ENCODE measurements at regions not wholly inside any gene's neighbourhood (a gene's known extent, or its start where the extent isn't known, plus 50 kb on each side); places are given as distances from the start of the nearest gene placed in this dataset.
"Not testable (repeated sequence)": the region's sequence is repeated elsewhere in the genome, so short reads cannot be mapped to it uniquely, and the experiment has no call there.

DNA sequence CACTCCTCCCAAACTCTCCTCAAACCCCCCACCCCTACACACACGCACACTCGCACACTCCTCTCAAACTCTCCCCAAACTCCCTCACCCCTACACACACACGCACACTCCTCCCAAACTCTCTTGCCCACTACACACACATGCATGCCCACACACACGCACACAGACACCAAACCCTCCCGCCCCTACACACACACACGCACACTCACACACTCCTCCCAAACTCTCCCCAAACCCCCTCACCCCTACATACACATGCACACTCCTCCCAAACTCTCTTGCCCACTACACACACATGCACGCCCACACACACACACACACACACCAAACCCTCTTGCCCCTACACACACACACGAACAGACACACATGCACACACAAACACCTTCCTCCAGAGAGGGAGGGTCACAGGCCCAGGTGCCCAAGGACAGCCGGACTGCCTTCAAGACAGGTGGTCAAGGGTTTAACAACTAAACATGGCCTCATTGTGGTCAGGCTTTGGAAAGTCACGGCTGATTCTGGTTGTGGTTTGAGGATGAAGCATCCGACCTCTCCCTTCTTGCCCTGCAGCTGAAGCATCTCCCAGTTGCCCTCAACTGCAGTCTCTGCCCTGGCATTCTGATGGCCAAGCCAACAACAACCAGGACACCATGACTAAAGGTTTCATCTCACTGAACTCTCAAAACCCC lies 72.3 kb upstream of the SNTG2 start:
- FAIRE-seq, result no peak
- no peak for DNase-seq (ENCODE audit: insufficient read length, low spot score)

DNA sequence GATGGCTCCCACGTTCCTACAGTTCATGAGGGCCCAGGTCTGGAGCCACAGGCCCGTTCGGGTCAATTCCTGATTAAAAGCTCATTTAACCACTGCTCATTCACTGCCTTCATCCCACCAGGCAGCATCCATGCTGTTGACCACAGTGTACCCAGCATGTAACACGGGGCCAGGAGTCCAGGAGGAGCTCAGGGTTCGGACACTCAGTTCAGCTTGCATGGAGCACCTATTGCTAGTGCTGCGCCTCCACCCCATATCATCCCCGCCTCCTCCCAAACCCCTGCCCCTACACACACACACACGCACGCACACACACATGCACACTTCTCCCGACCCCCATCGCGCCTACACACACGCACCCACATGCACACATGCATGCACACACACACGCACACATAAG lies 72.9 kb upstream of the SNTG2 start:
- FAIRE-seq, result no peak
- no peak for DNase-seq (ENCODE audit: insufficient read length, low spot score)

GRCh38 chr2:875687-876615 lies 74.7 kb upstream of the SNTG2 start:
- DNase-seq (ENCODE audit: insufficient read length, low spot score) (no peak), FAIRE-seq (no peak)

- DNase-seq (ENCODE audit: insufficient read length, low spot score) (no peak), FAIRE-seq (no peak)
These were observed 76.7 kb upstream of the SNTG2 start for GRCh38 chr2:873651-874580.

GRCh38 chr2:873027-873426 lies 77.6 kb upstream of the SNTG2 start:
- no peak for DNase-seq (ENCODE audit: insufficient read length, low spot score)
- FAIRE-seq, result no peak

DNA sequence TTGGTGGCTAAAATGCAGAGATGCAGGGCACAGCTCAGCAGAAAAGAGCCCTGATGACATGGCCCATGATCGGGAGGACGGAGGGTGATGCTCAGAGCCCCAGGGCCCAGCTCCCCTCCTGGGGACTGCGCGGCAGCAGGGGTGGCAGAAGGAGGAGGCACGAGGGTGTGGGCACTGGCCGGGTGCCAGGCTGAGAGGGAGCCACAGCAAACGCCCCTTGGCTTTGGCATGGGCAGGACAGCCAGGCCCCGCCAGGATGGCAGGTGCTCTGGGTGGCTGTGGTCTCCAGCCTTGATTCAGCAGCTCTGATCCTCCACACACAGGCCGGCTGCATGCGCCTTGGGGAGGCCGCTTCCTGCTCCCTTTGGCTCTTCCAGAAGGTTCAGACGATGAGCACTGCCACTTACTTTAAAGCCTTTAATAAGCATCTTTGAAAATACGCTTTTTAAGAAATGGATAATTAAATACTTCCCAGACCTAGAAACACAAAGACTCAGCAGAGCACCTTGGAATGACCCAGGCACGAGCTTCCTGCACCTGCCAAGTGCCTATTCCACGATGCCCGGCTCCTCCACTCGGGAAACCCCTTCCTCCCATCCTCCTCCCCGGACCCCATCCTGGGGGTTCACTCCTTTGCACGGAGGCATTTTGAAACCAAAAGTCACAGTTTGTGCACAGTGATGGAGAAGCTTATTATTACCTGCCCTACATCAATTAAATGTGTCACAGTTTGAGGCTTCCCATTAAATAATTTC lies 78.5 kb upstream of the SNTG2 start:
- DNase-seq (ENCODE audit: insufficient read length, low spot score), result no peak

GRCh38 chr2:871175-871727 lies 79.4 kb upstream of the SNTG2 start:
- DNase-seq (ENCODE audit: insufficient read length, low spot score) (no peak), FAIRE-seq (no peak)

More for the DNA sequence above, 78.5 kb upstream of the SNTG2 start:
- no peak for FAIRE-seq

DNA sequence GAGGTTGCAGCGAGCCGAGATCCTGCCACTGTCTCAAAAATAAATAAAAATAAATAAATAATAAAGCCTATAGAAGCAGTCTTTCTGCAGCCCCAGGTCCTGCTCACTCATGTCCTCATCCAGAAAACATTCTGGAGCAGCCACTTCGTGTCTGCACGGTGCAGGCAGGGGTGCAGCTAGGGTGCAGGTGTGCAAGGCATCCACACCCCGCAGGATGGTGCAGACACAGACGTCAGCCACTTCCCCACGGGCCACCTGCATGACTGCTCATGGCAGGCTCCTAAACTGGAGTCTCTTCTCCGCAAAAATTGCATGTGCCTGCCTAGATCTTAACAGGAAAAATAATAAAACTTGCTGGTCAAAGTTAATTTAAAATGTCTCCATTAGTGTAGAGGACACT lies 80.2 kb upstream of the SNTG2 start:
- FAIRE-seq, result no peak
- DNase-seq (ENCODE audit: insufficient read length, low spot score), result no peak

GRCh38 chr2:869894-870293 lies 80.8 kb upstream of the SNTG2 start:
- DNase-seq (ENCODE audit: insufficient read length, low spot score) (no peak), FAIRE-seq (no peak)

GRCh38 chr2:869357-869871 lies 81.2 kb upstream of the SNTG2 start:
- FAIRE-seq (no peak), DNase-seq (ENCODE audit: insufficient read length, low spot score) (no peak)

GRCh38 chr2:868857-869256 lies 81.8 kb upstream of the SNTG2 start:
- DNase-seq (ENCODE audit: insufficient read length, low spot score); FAIRE-seq: not testable (repeated sequence)

DNA sequence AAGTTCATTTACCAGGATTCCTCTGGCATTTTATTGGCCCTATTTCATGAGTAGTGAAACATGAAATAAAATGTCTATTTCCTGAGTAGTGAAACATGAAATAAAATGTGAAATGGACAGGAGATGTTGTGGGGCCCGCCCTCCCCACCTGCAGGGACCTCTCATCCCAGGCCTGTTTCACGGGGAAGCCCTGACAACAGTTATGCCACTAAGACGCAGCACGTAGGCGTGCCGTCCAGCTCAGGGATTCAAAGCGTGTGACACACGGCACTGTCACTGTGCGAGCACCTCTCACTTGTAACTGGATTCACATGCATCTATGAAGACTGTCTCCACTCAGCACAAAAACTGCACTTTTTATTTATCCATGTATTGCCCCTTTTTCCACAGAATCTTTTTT lies 83.4 kb upstream of the SNTG2 start:
- no peak for FAIRE-seq

GRCh38 chr2:866887-867286 lies 83.8 kb upstream of the SNTG2 start:
- no peak for FAIRE-seq
- no peak for DNase-seq (ENCODE audit: insufficient read length, low spot score)

More for the DNA sequence above, 83.4 kb upstream of the SNTG2 start:
- no peak for DNase-seq (ENCODE audit: insufficient read length, low spot score)

DNA sequence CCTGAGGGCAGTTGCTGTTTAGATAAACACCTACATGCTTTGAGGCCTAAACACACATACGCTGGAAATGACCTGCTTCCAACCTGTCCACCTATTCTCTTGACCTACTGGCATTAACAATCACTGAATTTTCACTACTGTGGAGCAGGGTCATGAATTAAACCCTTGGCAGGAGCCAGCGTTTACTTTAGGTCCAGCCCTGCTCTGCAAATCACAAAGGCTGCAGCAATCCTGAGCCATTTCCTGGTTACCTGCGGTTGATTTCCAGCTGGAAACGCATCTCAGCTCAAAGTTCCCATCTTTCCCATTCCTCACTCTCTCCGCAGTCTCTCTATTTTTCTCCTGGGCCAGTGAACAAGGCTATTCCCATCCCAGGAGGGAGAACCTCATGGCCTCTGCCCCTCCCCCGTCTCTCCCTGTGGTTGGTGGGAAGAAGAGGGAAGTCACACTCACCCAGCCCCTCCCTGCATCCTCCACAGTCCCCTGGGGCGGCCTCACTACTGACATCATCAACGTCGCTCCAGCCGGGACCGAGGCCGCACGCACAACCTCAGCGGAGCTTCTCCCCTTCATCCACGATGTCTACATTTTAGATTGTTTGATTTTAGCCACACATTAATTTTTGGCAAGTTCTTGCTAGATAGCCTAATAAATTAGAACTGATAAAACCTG lies 84.5 kb upstream of the SNTG2 start:
- FAIRE-seq (no peak), DNase-seq (ENCODE audit: insufficient read length, low spot score) (no peak)

- DNase-seq (ENCODE audit: insufficient read length, low spot score) (no peak), FAIRE-seq (no peak)
These were observed 86.0 kb upstream of the SNTG2 start for GRCh38 chr2:864501-865106.

DNA sequence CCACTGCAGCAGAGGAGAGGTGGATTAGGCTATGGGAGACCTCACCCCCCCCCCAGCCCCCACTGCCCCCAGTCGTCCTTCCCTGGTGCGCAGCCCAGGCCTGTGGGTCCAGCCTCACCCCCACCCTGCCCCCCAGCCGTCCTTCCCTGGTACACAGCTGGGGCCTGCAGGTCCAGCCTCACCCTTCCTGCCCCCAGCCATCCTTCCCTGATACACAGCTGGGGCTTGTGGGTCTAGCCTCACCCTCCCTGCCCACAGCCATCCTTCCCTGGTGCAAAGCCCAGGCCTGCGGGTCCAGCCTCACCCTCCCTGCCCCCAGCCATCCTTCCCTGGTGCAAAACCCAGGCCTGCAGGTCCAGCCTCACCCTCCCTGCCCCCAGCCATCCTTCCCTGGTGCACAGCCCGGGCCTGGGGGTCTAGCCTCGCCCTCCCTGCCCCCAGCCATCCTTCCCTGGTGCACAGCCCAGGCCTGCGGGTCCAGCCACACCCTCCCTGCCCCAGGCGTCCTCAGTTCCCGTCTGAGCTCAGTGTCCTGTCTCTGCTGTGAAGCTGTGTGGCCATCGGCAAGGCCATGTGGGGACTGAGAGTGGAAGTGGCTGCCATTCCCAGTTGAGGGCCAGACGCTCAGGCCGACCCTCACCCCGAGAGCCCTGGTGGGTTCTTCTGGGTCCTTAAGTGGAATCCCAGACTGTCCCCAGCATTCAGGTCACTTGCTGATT lies 86.8 kb upstream of the SNTG2 start:
- no peak for FAIRE-seq
- no peak for DNase-seq (ENCODE audit: insufficient read length, low spot score)

GRCh38 chr2:862731-863466 lies 87.8 kb upstream of the SNTG2 start:
- DNase-seq (ENCODE audit: insufficient read length, low spot score), result no peak
- no peak for FAIRE-seq

DNA sequence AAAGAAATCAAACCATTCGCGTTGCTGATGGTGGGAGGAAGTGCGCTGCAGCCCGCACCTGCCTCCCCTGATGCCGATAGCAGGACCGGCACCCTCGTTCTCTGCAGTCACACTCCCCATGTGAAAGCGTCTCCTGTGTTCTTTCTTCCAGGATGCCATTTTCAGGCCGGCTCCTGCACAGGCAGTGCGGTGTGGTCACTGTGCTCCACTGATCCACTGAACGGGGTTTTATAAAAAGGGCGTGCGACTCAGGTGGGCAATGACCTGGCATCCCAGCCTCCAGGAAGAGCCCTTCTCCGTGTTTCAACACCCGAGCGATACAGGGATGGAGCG lies 88.3 kb upstream of the SNTG2 start:
- FAIRE-seq (no peak), DNase-seq (ENCODE audit: insufficient read length, low spot score) (no peak)

Measured in GM19239 (cell line).